Stimulated activated CD8-positive, alpha-beta memory T cell treated with anti-CD3 and anti-CD28 coated beads, Interleukin-15, amount 100 ng/mL, for 24 hours (primary cell): ENCODE measurements at regions not wholly inside any gene's neighbourhood (a gene's known extent, or its start where the extent isn't known, plus 50 kb on each side); places are given as distances from the start of the nearest gene placed in this dataset.
"Not testable (repeated sequence)": the region's sequence is repeated elsewhere in the genome, so short reads cannot be mapped to it uniquely, and the experiment has no call there.

Experiments used
- DNase-seq: peaks from one replicate; pipeline ENCODE4 v3.0.0-alpha.2; 2020; ENCODE audit warnings: low read depth

- no peak for DNase-seq
Observed at GRCh38 chr13:50156561-50157127, 141.4 kb downstream of the KCNRG start.

DNA sequence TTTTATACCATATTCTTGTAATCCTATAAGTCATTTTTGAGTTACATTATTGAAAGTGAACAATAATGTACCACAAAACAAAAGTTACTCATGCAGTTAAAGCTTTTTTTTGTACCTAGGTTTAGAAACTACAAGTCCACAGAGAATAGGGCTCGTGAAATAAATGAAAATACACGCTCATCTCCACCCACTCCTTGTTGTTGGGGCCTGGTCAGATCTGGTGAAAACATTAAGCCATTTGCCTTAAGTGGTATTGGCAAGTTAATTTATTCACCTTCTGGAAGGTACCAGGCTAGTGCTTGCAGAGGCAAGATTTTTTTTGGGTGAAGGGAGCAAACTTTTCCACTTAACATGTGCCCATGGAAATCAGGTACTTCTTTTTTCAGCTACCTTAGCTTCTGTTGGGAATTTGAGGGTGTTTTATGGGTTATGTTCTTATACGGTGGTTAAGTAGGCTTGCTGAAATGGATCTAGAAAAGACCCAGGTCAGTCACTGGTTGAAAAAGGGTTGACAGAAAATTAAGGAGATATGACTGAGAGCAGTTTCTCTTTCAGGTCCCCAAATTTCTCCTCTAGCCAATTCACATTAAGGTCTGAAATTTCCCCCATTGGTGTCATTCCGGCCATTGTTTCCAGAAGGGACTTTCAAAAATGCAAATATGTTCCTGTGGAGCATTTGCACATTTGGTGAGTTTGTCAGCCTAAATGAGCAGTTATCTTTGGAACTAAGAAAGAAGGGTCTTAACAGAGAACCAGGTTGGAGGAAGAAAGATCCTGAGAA, 143.3 kb downstream of the KCNRG start:
- no peak for DNase-seq

DNA sequence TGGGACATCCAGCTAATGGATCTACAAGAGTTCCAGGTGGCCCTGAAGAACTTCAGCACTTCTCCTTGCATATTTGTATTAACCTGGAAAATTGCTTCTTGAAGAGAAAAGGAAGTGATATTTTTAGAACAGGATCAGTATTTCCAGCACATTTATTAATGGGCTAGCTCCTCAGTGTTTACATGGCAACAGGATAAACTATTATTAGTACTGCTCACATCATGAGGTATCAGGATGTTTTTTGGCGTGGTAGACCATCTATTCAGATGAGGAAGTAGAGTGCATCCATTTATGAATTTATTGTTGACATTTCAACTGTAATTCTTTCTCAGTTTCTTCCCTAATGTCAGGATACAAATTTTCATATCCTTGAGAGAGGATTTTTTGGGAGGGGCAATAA, 144.4 kb downstream of the KCNRG start:
- no peak for DNase-seq

DNA sequence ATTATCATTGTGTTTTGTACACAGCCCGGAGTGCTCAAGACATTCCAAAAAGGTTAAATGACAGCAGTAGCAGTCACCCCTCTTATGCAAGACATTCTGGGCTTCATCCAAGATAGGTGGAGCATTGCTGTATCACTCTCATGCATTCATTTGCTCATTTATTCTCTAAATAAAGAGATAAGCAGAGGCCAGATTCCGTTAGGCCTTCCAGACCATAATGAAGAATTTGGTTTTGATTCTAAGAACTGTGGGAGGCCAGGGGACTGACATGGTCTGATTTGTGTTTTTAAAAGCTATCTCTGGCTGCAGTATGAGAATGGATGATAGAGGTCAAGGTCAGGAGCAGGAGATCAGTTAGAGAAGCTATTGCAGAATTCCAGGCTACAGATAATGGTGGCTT, 145.8 kb downstream of the KCNRG start:
- DNase-seq: no peak

DNA sequence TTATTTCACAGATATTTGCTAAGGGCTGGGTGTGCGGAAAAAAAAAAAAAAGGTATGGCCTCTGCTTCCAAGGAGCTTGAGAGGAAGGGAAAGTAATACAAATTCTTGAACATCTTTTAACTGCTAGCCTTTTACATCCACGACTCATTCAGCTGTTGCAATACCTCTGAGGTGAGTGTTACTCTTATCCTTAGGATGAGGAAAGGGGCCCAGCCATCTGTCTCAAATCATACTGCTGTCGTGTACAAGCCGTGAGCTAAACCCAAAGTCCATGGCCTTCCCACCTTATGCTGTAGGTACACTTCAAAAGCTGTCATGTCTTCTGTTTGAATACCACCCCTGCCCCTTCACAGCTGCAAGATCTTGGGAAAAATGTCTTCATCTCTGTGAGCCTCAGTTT, 146.8 kb downstream of the KCNRG start:
- no peak for DNase-seq

GRCh38 chr13:50162567-50162966, 147.3 kb downstream of the KCNRG start:
- DNase-seq: no peak

GRCh38 chr13:50167224-50167947, 152.1 kb downstream of the KCNRG start:
- DNase-seq: no peak

DNA sequence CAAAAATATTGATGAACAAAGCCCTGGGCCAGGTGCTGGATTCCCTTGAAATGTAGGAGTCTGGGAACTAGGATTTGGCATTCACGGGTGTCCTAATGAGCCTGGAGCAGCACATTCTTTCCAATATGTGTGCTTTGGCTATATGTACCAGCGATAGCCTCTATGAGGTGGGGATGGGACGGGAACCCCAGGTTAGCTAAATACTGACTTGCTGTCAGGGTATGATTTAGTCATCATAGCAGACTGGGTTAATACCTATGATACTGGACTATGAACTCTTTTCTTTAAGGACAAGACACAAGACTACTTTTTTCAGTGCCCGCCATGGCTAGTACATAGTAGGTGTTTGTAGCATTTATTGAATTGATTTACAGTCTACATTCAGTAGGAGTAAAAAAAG, 152.7 kb downstream of the KCNRG start:
- DNase-seq: no peak

GRCh38 chr13:50168786-50169185, 153.5 kb downstream of the KCNRG start:
- DNase-seq: no peak

DNA sequence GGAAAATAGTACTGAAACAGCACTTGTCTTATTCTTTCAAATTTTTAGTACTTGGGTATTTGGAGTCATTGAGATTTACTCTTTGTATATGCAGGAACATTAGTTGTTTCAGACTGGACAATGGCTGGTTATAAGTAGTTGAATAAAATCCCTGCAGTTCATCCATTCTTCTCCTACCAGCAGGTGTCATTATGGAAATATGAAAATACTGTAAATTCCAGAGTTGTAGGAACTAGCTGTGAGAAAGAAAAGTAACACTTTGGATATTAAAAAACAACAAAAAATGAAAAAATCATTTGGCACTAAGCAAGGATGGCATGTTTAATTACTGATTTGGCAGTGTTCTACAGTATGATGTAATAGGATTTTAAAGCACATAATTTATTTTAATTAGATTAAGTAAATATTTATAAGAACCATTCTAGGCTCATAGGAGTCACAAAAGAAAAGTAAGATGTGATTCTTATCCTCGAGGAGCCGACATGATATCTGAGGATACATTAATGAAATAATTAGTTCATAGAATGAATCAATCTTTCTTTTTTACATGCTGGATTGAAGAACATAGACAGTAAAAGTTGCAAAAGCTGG, 155.3 kb downstream of the KCNRG start:
- no peak for DNase-seq

- DNase-seq: no peak
Observed at GRCh38 chr13:50171590-50172282, 156.5 kb downstream of the KCNRG start.

DNA sequence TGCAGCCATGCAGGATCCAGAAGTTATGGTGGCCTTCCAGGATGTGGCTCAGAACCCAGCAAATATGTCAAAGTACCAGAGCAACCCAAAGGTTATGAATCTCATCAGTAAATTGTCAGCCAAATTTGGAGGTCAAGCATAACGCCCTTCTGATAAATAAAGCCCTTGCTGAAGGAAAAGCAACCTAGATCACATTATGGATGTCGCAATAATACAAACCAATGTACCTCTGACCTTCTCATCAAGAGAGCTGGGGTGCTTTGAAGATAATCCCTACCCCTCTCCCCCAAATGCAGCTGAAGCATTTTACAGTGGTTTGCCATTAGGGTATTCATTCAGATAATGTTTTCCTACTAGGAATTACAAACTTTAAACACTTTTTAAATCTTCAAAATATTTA, 157.8 kb downstream of the KCNRG start:
- DNase-seq: not testable (repeated sequence)

GRCh38 chr13:50174630-50175029, 159.4 kb downstream of the KCNRG start:
- no peak for DNase-seq

DNA sequence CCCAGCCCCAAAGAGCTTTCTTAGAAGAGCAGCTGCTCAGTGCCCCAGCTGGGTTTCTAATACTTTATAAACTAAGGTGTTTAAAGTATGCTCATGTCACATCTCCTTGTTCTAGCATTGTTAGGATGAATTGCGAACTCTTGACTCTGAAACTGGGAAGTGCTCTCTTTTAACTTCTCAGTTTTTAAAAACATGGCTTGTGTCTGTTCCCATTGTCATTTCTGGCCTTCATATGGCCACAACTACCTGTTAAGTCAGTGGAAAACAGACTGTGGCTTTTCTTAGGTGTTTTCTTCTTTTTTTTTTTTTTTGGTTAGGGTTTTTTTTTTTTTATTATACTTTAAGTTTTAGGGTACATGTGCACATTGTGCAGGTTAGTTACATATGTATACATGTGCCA, 164.7 kb downstream of the KCNRG start:
- no peak for DNase-seq

GRCh38 chr13:50185769-50186763, 170.8 kb downstream of the KCNRG start:
- not testable (repeated sequence) for DNase-seq

- no peak for DNase-seq
Observed at GRCh38 chr13:50187352-50188029, 172.2 kb downstream of the KCNRG start.

DNA sequence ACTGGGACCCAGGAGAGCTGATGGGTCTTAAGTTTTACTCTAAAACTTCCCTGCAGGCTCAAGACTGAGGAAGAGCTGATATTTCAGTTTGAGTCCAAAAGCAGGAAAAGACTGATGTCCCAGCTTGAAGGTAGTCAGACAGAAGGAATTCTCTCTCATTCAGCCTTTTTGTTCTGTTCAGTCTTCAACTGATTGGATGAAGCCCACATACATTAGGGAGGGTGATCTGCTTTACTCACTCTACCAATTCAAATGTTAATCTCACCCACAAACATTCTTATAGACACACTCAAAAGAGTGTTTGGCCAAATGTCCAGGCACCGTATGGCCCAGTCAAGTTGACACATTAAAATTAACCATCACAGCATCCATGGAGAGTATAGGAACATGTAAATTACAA, 173.5 kb downstream of the KCNRG start:
- DNase-seq: no peak

DNA sequence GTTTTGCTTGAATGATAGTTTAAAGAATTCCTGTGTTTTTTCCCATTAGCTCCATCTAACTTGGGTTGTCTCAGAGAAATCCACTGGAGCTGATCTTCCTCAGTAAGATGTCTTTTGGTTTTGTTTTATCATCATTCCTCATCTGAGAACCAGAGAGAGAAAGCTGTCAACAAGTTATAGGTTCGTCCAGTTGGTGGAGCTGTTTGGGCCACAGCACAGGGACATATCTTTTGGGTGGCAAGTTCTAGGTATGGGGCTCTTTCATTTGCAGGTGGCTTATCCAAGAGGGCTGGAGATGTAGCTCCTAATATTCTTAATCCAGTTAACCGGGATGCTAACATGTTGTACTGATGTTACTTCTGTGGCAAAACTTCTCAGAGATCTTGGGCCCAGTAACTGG, 174.2 kb downstream of the KCNRG start:
- DNase-seq: no peak

DNA sequence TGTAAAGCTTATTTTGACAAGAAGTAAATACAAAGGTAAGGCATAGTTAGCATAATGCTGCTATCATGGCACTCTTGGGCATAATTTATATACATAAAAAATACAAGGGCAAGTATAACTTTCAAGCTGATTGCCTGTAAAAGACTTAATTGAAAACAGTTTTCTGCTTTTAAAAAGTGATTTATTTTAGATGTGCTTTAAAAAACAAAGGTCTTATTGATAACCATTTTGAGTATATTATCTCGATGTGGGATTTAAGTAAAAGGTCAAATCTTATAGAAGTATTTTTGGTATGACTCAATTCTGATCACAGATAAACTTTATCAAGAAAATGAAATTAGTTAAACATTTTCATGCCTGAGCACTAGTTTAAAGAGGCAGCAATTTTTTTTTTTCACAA, 175.8 kb downstream of the KCNRG start:
- no peak for DNase-seq

DNA sequence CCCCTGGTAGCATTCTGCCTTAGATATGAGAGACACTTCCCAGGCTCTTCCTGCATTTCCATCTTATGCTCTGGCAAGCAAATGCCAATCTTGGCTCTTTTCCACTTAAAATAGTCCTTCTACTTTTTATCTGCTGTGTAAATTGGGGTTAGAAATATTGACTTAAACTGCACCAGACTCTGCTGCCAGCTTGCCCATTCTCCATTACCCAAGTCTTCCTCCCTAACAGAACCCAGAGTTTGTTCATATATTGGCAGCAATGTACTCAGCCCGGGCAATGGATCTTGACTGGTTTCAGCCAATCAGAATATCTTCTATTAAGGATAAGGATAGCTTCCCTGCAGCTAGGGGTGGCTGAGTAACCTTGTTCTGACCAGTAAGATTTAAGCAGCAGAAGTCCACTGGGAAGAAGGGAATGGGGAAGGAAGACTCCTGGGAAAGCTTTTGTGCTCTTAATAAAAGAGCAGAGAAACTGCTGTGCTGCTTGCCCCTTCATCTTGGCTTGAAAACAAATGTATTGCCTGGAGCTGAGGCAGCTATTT, 177.1 kb downstream of the KCNRG start:
- no peak for DNase-seq
